ENCODE measurements at regions not wholly inside any gene's neighbourhood (a gene's known extent, or its start where the extent isn't known, plus 50 kb on each side); places are given as distances from the start of the nearest gene placed in this dataset.

- no peak overlapping the region for H3K27ac Mint-ChIP-seq
- H3K4me3 Mint-ChIP-seq = no peak overlapping the region
- ATAC-seq (ENCODE audit: low read depth) = no peak
- POLR2A ChIA-PET = no interaction called here
- no peak for DNase-seq
- no peaks in the 10 kb centered on the region for H3K4me1 Mint-ChIP-seq
- no peaks in the 10 kb centered on the region for H3K9me3 Mint-ChIP-seq
- no peaks in the 10 kb centered on the region for H3K36me3 Mint-ChIP-seq
- no peaks in the 10 kb centered on the region for H3K27me3 Mint-ChIP-seq
These were observed 548.0 kb downstream of the SATB2 start for GRCh38 chr2:198909525-198910267.

GRCh38 chr2:198905881-198906612, 551.7 kb downstream of the SATB2 start:
- Mint-ChIP-seq H3K4me1 (no peaks in the 10 kb centered on the region), H3K4me3 (no peak overlapping the region), H3K27me3 (no peaks in the 10 kb centered on the region), H3K27ac (no peak overlapping the region), H3K36me3 (no peaks in the 10 kb centered on the region), H3K9me3 (no peaks in the 10 kb centered on the region)
- no peak for ATAC-seq (ENCODE audit: low read depth)
- POLR2A ChIA-PET = no interaction called here
- no peak for DNase-seq

GRCh38 chr2:198901894-198902293, 555.8 kb downstream of the SATB2 start:
- Mint-ChIP-seq H3K4me3 (no peak overlapping the region), H3K27ac (no peak overlapping the region), H3K4me1 (no peaks in the 10 kb centered on the region), H3K27me3 (no peaks in the 10 kb centered on the region), H3K36me3 (no peaks in the 10 kb centered on the region), H3K9me3 (no peaks in the 10 kb centered on the region)
- POLR2A ChIA-PET = no interaction called here
- DNase-seq = no peak
- no peak for ATAC-seq (ENCODE audit: low read depth)

GRCh38 chr2:198900141-198900540, 557.6 kb downstream of the SATB2 start:
- H3K27me3 Mint-ChIP-seq = no peaks in the 10 kb centered on the region
- no peaks in the 10 kb centered on the region for H3K9me3 Mint-ChIP-seq
- DNase-seq = no peak
- no peak overlapping the region for H3K4me3 Mint-ChIP-seq
- no peak overlapping the region for H3K27ac Mint-ChIP-seq
- H3K36me3 Mint-ChIP-seq = no peaks in the 10 kb centered on the region
- ATAC-seq (ENCODE audit: low read depth) = no peak
- no peaks in the 10 kb centered on the region for H3K4me1 Mint-ChIP-seq
- POLR2A ChIA-PET = no interaction called here

- Mint-ChIP-seq H3K27ac (no peak overlapping the region), H3K9me3 (no peaks in the 10 kb centered on the region), H3K4me3 (no peak overlapping the region), H3K36me3 (no peaks in the 10 kb centered on the region), H3K4me1 (no peaks in the 10 kb centered on the region), H3K27me3 (no peaks in the 10 kb centered on the region)
- POLR2A ChIA-PET = no interaction called here
- DNase-seq (no peak), ATAC-seq (ENCODE audit: low read depth) (no peak)
These were observed 567.2 kb downstream of the SATB2 start for GRCh38 chr2:198890490-198890889.

GRCh38 chr2:198883604-198884003, 574.1 kb downstream of the SATB2 start:
- no peaks in the 10 kb centered on the region for H3K27me3 Mint-ChIP-seq
- no peaks in the 10 kb centered on the region for H3K36me3 Mint-ChIP-seq
- no peak for ATAC-seq (ENCODE audit: low read depth)
- H3K4me3 Mint-ChIP-seq = no peak overlapping the region
- H3K4me1 Mint-ChIP-seq = no peaks in the 10 kb centered on the region
- no peak overlapping the region for H3K27ac Mint-ChIP-seq
- POLR2A ChIA-PET = no interaction called here
- DNase-seq = no peak
- H3K9me3 Mint-ChIP-seq = no peaks in the 10 kb centered on the region

- POLR2A ChIA-PET = no interaction called here
- no peak overlapping the region for H3K4me3 Mint-ChIP-seq
- peaks cover 1% of the 10 kb centered on the region for H3K4me1 Mint-ChIP-seq
- DNase-seq (no peak), ATAC-seq (ENCODE audit: low read depth) (no peak)
- no peak overlapping the region for H3K27ac Mint-ChIP-seq
- H3K27me3 Mint-ChIP-seq = no peaks in the 10 kb centered on the region
- H3K9me3 Mint-ChIP-seq = no peaks in the 10 kb centered on the region
- H3K36me3 Mint-ChIP-seq = no peaks in the 10 kb centered on the region
These were observed 576.8 kb downstream of the SATB2 start for GRCh38 chr2:198880986-198881385.

- no peaks in the 10 kb centered on the region for H3K36me3 Mint-ChIP-seq
- no peaks in the 10 kb centered on the region for H3K27me3 Mint-ChIP-seq
- peaks cover 1% of the 10 kb centered on the region for H3K4me1 Mint-ChIP-seq
- no peak for ATAC-seq (ENCODE audit: low read depth)
- no peaks in the 10 kb centered on the region for H3K9me3 Mint-ChIP-seq
- POLR2A ChIA-PET = no interaction called here
- H3K4me3 Mint-ChIP-seq = no peak overlapping the region
- no peak for DNase-seq
- H3K27ac Mint-ChIP-seq = no peak overlapping the region
These were observed 577.3 kb downstream of the SATB2 start for GRCh38 chr2:198880421-198880820.

GRCh38 chr2:198874472-198874858, 583.3 kb downstream of the SATB2 start:
- no peak for DNase-seq
- Mint-ChIP-seq H3K27ac (no peak overlapping the region), H3K4me1 (peaks cover 1% of the 10 kb centered on the region), H3K27me3 (no peaks in the 10 kb centered on the region), H3K9me3 (peaks cover 1% of the 10 kb centered on the region), H3K36me3 (no peaks in the 10 kb centered on the region), H3K4me3 (no peak overlapping the region)
- no peak for ATAC-seq (ENCODE audit: low read depth)
- POLR2A ChIA-PET = no interaction called here

- DNase-seq (no peak), ATAC-seq (ENCODE audit: low read depth) (no peak)
- Mint-ChIP-seq H3K4me1 (peaks cover 1% of the 10 kb centered on the region), H3K27ac (no peak overlapping the region), H3K4me3 (no peak overlapping the region), H3K9me3 (peaks cover 3% of the 10 kb centered on the region), H3K36me3 (no peaks in the 10 kb centered on the region), H3K27me3 (no peaks in the 10 kb centered on the region)
- POLR2A ChIA-PET = no interaction called here
These were observed 584.0 kb downstream of the SATB2 start for GRCh38 chr2:198873503-198874471.

- Mint-ChIP-seq H3K36me3 (no peaks in the 10 kb centered on the region), H3K27me3 (no peaks in the 10 kb centered on the region), H3K27ac (no peak overlapping the region), H3K4me1 (no peaks in the 10 kb centered on the region), H3K9me3 (no peaks in the 10 kb centered on the region), H3K4me3 (no peak overlapping the region)
- POLR2A ChIA-PET = no interaction called here
- DNase-seq (no peak), ATAC-seq (ENCODE audit: low read depth) (no peak)
These were observed 594.1 kb downstream of the SATB2 start for GRCh38 chr2:198863655-198864054.

- Mint-ChIP-seq H3K27me3 (no peaks in the 10 kb centered on the region), H3K27ac (no peak overlapping the region), H3K9me3 (no peaks in the 10 kb centered on the region), H3K36me3 (no peaks in the 10 kb centered on the region), H3K4me1 (no peaks in the 10 kb centered on the region), H3K4me3 (no peak overlapping the region)
- POLR2A ChIA-PET = no interaction called here
- DNase-seq (no peak), ATAC-seq (ENCODE audit: low read depth) (no peak)
These were observed 596.7 kb downstream of the SATB2 start for GRCh38 chr2:198861080-198861479.

GRCh38 chr2:198857246-198857645, 600.5 kb downstream of the SATB2 start:
- H3K36me3 Mint-ChIP-seq = no peaks in the 10 kb centered on the region
- no peak overlapping the region for H3K4me3 Mint-ChIP-seq
- DNase-seq = no peak
- POLR2A ChIA-PET = no interaction called here
- no peak for ATAC-seq (ENCODE audit: low read depth)
- H3K27ac Mint-ChIP-seq = no peak overlapping the region
- H3K9me3 Mint-ChIP-seq = peaks cover 2% of the 10 kb centered on the region
- no peaks in the 10 kb centered on the region for H3K4me1 Mint-ChIP-seq
- no peaks in the 10 kb centered on the region for H3K27me3 Mint-ChIP-seq

Data from activated naive CD8-positive, alpha-beta T cell treated with anti-CD3 and anti-CD28 coated beads, Interleukin-2, amount 10 ng/mL, durations not matched to agents 7 days and 5 days (primary cell).